ENCODE measurements at regions not wholly inside any gene's neighbourhood (a gene's known extent, or its start where the extent isn't known, plus 50 kb on each side); places are given as distances from the start of the nearest gene placed in this dataset.

DNA sequence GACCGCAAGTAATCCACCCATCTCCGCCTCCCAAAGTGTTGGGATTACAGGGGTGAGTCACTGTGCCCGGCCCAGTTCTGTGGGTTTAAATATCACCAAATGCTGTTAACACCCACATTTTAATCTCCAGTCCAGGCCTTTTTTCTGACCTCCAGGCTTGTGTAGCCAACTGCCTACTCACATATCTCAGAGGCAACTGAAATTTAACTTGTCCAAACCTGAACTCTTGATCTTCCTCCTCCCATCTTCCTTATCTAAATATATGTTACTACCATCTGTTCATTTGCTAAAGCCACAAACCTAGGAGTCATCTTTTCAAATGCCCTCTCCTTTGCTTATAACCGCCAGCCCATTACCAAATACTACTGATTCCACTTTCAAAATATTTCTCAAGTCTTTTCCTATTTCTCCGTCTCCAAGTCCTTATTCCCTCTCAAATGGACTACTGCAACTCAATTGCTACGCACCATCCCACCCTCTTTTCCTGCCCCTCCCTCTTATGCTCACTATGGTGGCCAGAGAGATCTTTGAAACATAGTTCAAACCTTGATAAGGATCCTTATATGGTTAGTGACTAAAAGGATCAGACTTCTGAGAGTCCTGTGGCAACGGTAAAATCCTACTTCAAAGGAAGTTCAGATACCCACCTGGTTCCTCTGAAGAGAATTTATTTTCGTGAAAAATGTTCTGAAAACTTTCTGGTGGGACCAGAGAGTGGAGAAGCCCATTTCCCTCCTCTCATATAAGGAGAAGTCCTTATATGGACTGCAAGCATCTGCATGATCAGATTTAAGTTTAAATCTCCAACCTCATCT, 78.5 kb upstream of the CDC42BPA start:
- H3K4me3 ChIP-seq (ENCODE audit: low read length), result no peak overlapping the region
- no peak for TF ChIP-seq CTCF (conservative IDR thresholded peaks at IDR 0.05; ENCODE audit: low read depth, low read length)
- DNase-seq (ENCODE audit: low read depth), result no peak

DNA sequence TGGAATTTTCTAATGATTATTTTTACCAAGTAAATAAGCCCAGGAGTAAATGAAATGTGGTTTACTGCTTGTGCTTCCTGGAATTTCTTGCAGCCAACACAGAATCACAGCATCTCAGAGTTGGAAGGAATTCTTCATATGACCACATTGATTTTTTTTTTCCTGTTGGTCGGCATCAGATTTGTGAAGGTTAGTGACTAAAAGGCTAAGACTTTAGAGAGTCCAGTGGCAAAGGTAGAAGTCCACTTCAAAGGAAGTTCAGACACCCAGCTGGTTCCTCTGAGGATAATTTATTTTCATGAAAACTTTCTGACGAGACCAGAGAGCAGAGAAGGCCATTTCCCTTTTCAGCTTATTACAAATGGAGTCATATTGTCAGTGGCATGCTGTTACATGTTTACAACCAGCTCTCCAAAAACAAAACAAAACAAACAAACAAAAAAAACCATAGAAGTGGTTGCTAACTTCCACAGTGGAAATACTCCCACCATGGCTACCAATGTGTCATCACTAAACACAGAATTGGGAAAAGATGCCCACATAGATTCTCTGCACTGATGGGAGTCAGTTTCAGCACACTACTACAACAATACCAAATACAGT, 77.2 kb upstream of the CDC42BPA start:
- no peak for DNase-seq (ENCODE audit: low read depth)
- H3K4me3 ChIP-seq (ENCODE audit: low read length), result no peak overlapping the region
- TF ChIP-seq CTCF (conservative IDR thresholded peaks at IDR 0.05; ENCODE audit: low read depth, low read length), result no peak

- no peak overlapping the region for H3K4me3 ChIP-seq (ENCODE audit: low read length)
- no peak for DNase-seq (ENCODE audit: low read depth)
- no peak for TF ChIP-seq CTCF (conservative IDR thresholded peaks at IDR 0.05; ENCODE audit: low read depth, low read length)
These were observed 74.9 kb upstream of the CDC42BPA start for GRCh38 chr1:227392984-227393764.

GRCh38 chr1:227391879-227392278, 73.6 kb upstream of the CDC42BPA start:
- H3K4me3 ChIP-seq (ENCODE audit: low read length), result no peak overlapping the region
- DNase-seq (ENCODE audit: low read depth), result no peak
- TF ChIP-seq CTCF (conservative IDR thresholded peaks at IDR 0.05; ENCODE audit: low read depth, low read length), result no peak

DNA sequence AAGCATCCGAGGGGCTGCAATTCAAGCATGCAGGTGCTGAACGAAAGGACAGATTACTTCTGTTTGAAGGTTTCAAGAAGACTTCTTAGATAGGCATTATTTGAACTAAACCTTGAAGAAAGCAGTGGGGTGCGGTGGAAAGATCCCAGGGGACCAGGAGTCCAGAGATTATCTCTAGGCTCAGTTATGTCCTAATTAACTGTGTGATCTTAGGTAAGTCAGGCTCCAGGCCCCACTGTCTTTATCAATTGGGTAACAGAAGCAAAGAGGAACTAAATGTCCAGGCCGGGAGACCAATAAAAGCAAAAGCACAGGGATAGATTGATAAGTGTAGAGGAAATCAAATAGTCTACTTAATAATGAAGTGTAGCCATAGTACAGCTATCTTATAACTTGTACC, 72.9 kb upstream of the CDC42BPA start:
- no peak for DNase-seq (ENCODE audit: low read depth)
- TF ChIP-seq CTCF (conservative IDR thresholded peaks at IDR 0.05; ENCODE audit: low read depth, low read length), result no peak
- H3K4me3 ChIP-seq (ENCODE audit: low read length), result no peak overlapping the region

- no peak for TF ChIP-seq CTCF (conservative IDR thresholded peaks at IDR 0.05; ENCODE audit: low read depth, low read length)
- no peak for DNase-seq (ENCODE audit: low read depth)
These were observed 72.2 kb upstream of the CDC42BPA start for GRCh38 chr1:227390525-227390924.

More at GRCh38 chr1:227390525-227390924, 72.2 kb upstream of the CDC42BPA start:
- H3K4me3 ChIP-seq (ENCODE audit: low read length), result no peak overlapping the region
